GM23338 (cell line): ENCODE measurements at regions not wholly inside any gene's neighbourhood (a gene's known extent, or its start where the extent isn't known, plus 50 kb on each side); places are given as distances from the start of the nearest gene placed in this dataset.

Source experiments
- ATAC-seq: fragments of 200-7000 bp; cut with Tn5 transposase; 3 replicates; pipeline ENCODE4 v1.9.1; 2020
- DNase-seq: peaks from one replicate; pipeline ENCODE4 v3.0.0-alpha.2; 2015; ENCODE audit warnings: low spot score
- H2AFZ ChIP-seq: fragments of 200-600 bp; sonication (generic); 2 replicates; pipeline ENCODE4 v1.8.0; 2016; ENCODE audit warnings: antibody characterized with exemption, mild to moderate bottlenecking, moderate library complexity
- H3F3A ChIP-seq: fragments of 200-600 bp; sonication (generic); replicated peaks from 2 replicates; pipeline ENCODE4 v1.8.0; 2017; ENCODE audit warnings: antibody characterized with exemption, mixed run types, low read depth
- H3K27ac ChIP-seq: fragments of 200-600 bp; sonication (generic); 2 replicates; pipeline ENCODE4 v1.6.1; 2016; ENCODE audit warnings: low read depth
- H3K27me3 ChIP-seq: fragments of 200-600 bp; sonication (generic); 2 replicates; pipeline ENCODE4 v1.8.0; 2016; ENCODE audit warnings: mild to moderate bottlenecking, mixed run types, moderate library complexity; ENCODE audit not compliant: insufficient read depth
- H3K36me3 ChIP-seq: fragments of 200-600 bp; sonication (generic); 2 replicates; pipeline ENCODE4 v1.8.0; 2016; ENCODE audit warnings: mild to moderate bottlenecking; ENCODE audit not compliant: insufficient read depth
- H3K4me1 ChIP-seq: fragments of 200-600 bp; sonication (generic); 2 replicates; pipeline ENCODE4 v1.8.0; 2016; ENCODE audit warnings: mild to moderate bottlenecking, moderate library complexity; ENCODE audit not compliant: insufficient read depth
- H3K4me2 ChIP-seq: fragments of 200-600 bp; sonication (generic); 2 replicates; pipeline ENCODE4 v1.7.1; 2017; ENCODE audit warnings: mixed run types
- H3K4me3 ChIP-seq: fragments of 200-600 bp; sonication (generic); 2 replicates; pipeline ENCODE4 v1.6.1; 2016; ENCODE audit warnings: mixed run types
- H3K79me2 ChIP-seq: fragments of 200-600 bp; sonication (generic); replicated peaks from 2 replicates; pipeline ENCODE4 v1.8.0; 2017; ENCODE audit warnings: mild to moderate bottlenecking; ENCODE audit not compliant: insufficient read depth
- H3K9me2 ChIP-seq: fragments of 200-600 bp; sonication (generic); 2 replicates; pipeline ENCODE4 v1.8.0; 2017; ENCODE audit not compliant: insufficient read depth
- H4K20me1 ChIP-seq: fragments of 200-600 bp; sonication (generic); replicated peaks from 2 replicates; pipeline ENCODE4 v1.8.0; 2017; ENCODE audit warnings: mild to moderate bottlenecking; ENCODE audit not compliant: insufficient read depth
- H3K27ac Mint-ChIP-seq: 2 replicates; pipeline ENCODE4 v1.8.0; 2020; ENCODE audit warnings: inconsistent platforms, mild to moderate bottlenecking, moderate library complexity, mixed read lengths
- H3K27me3 Mint-ChIP-seq: 3 replicates; pipeline ENCODE4 v1.8.0; 2022; ENCODE audit warnings: low read depth, mild to moderate bottlenecking, moderate library complexity, mixed read lengths, inconsistent platforms; ENCODE audit not compliant: insufficient read depth, poor library complexity
- H3K36me3 Mint-ChIP-seq: 3 replicates; pipeline ENCODE4 v1.8.0; 2021; ENCODE audit warnings: low read depth, mild to moderate bottlenecking, inconsistent platforms, moderate library complexity, mixed read lengths
- H3K4me1 Mint-ChIP-seq: 3 replicates; pipeline ENCODE4 v1.8.0; 2020; ENCODE audit warnings: mild to moderate bottlenecking, inconsistent platforms, mixed read lengths
- H3K4me3 Mint-ChIP-seq: 3 replicates; pipeline ENCODE4 v1.8.0; 2021; ENCODE audit warnings: moderate library complexity, mild to moderate bottlenecking, inconsistent platforms, mixed read lengths
- H3K9me3 Mint-ChIP-seq: 3 replicates; pipeline ENCODE4 v1.8.0; 2020; ENCODE audit warnings: moderate library complexity, mild to moderate bottlenecking, inconsistent platforms, mixed read lengths
- CTCF ChIP-seq, 2 experiments: fragments of 200-600 bp in 1 of 2; sonication (generic) in 1 of 2; conservative IDR thresholded peaks; 2 replicates each; pipeline versions ENCODE4 v1.5.1 to v1.6.1; 2016 to 2017; ENCODE audit warnings: antibody characterized with exemption in 2 of 2, low read depth in 2 of 2, mild to moderate bottlenecking in 2 of 2, moderate library complexity in 1 of 2
- REST ChIP-seq: IDR thresholded peaks from one replicate; pipeline ENCODE4 v1.6.1; 2018; ENCODE audit warnings: antibody characterized with exemption; ENCODE audit not compliant: unreplicated experiment
- STAT1 ChIP-seq: IDR thresholded peaks from one replicate; pipeline ENCODE4 v1.6.1; 2016; ENCODE audit warnings: antibody characterized with exemption; ENCODE audit not compliant: unreplicated experiment
- ZNF462 ChIP-seq: fragments of 250-450 bp; sonication (Bioruptor Pico); IDR thresholded peaks from 2 replicates; pipeline ENCODE4 v1.5.0; 2020; ENCODE audit warnings: mild to moderate bottlenecking, moderate library complexity

- no peak for TF ChIP-seq REST
These were observed 82.0 kb downstream of the TMEM17 start (continued) for GRCh38 chr2:62423883-62424458.

GRCh38 chr2:62423235-62423634 lies 82.8 kb downstream of the TMEM17 start:
- Histone ChIP-seq H3K4me2 (no peak overlapping the region), H3K36me3 (no peaks in the 10 kb centered on the region), H3K4me3 (no peak overlapping the region), H3K4me1 (no peaks in the 10 kb centered on the region), H3K9me2 (no peaks in the 10 kb centered on the region), H3K27ac (no peak overlapping the region), H3F3A (no peaks in the 10 kb centered on the region), H3K79me2 (no peaks in the 10 kb centered on the region), H3K27me3 (no peaks in the 10 kb centered on the region), H2AFZ (peak overlapping the region; percentile 12; the same call in 1 of the 2 replicates), H4K20me1 (no peaks in the 10 kb centered on the region)
- H3K4me3 Mint-ChIP-seq = no peak overlapping the region
- H3K36me3 Mint-ChIP-seq = no peaks in the 10 kb centered on the region; the same call in 2 of the 3 replicates
- no peak for TF ChIP-seq ZNF462 (CRISPR knock-in tag)
- TF ChIP-seq CTCF (conservative IDR thresholded peaks at IDR 0.05; ENCODE audit: low read depth in 2 of 2) = peak; percentile 54 to 64
- TF ChIP-seq STAT1 = no peak
- no peak overlapping the region for H3K27ac Mint-ChIP-seq
- peaks cover 2% of the 10 kb centered on the region for H3K27me3 Mint-ChIP-seq
- peaks cover 2% of the 10 kb centered on the region; the same call in 2 of the 3 replicates for H3K9me3 Mint-ChIP-seq
- no peaks in the 10 kb centered on the region for H3K4me1 Mint-ChIP-seq
- ATAC-seq (peak; percentile 92), DNase-seq (peak; percentile 68)
